AG09319 (cell line): ENCODE measurements at regions not wholly inside any gene's neighbourhood (a gene's known extent, or its start where the extent isn't known, plus 50 kb on each side); places are given as distances from the start of the nearest gene placed in this dataset.

Experiments used
- DNase-seq: peaks from one replicate; pipeline ENCODE4 v3.0.0-alpha.2; 2010; ENCODE audit warnings: low read depth; ENCODE audit errors: extremely low read depth
- CTCF ChIP-seq: IDR thresholded peaks from 2 replicates; pipeline ENCODE4 v1.5.1; 2011; ENCODE audit warnings: low read depth, mild to moderate bottlenecking, inconsistent platforms, low read length, moderate library complexity

GRCh38 chrX:69321789-69322188 is 156.5 kb upstream of the PJA1 start:
- TF ChIP-seq CTCF, result no peak
- DNase-seq, result no peak

GRCh38 chrX:69321006-69321655 is 155.9 kb upstream of the PJA1 start:
- no peak for TF ChIP-seq CTCF
- no peak for DNase-seq

- DNase-seq, result no peak
- TF ChIP-seq CTCF, result no peak
These were observed 154.9 kb upstream of the PJA1 start for GRCh38 chrX:69320116-69320515.

GRCh38 chrX:69319376-69319775 is 154.1 kb upstream of the PJA1 start:
- DNase-seq, result no peak
- no peak for TF ChIP-seq CTCF

- DNase-seq, result no peak
- no peak for TF ChIP-seq CTCF
These were observed 153.5 kb upstream of the PJA1 start for GRCh38 chrX:69318651-69319340.

- no peak for TF ChIP-seq CTCF
- DNase-seq, result no peak
These were observed 152.5 kb upstream of the PJA1 start for GRCh38 chrX:69317721-69318120.

GRCh38 chrX:69314436-69315348 is 149.4 kb upstream of the PJA1 start:
- no peak for TF ChIP-seq CTCF
- DNase-seq, result no peak
